GM11168 (cell line): ENCODE measurements at regions not wholly inside any gene's neighbourhood (a gene's known extent, or its start where the extent isn't known, plus 50 kb on each side); places are given as distances from the start of the nearest gene placed in this dataset.

Experiments
- in situ Hi-C: fragments of 300-500 bp; cut with MboI; formaldehyde crosslinking; loops from one replicate; pipeline ENCODE4 v1.12.0; 2022; ENCODE audit warnings: low sequenced_read_pairs; ENCODE audit not compliant: unreplicated experiment

DNA sequence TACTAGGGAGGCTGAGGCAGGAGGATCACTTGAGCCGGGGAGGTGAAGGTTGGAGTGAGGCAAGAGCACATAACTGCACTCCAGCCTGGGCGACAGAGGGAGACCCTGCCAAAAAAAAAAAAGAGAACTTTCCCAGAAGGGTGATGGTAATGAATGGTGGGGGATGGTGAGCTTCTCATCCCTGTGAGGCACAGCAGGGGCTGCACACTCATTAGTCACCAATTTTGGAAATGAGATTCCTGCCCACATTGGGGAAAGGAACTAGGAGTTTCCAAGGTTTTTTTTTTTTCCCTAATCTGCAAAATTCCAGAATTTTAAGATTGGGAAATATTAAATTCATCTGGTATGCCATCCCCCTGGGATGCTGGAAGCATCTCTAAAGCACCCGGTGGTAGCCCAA, 50.2 kb upstream of the SSBP3 start:
- in situ Hi-C loops, result no loop called here
